IMR-90 (cell line): ENCODE measurements at regions not wholly inside any gene's neighbourhood (a gene's known extent, or its start where the extent isn't known, plus 50 kb on each side); places are given as distances from the start of the nearest gene placed in this dataset.

Source experiments
- ATAC-seq: fragments of 200-7000 bp; cut with Tn5 transposase; 2 replicates; pipeline ENCODE4 v1.9.1; 2020; ENCODE audit warnings: low read depth, mild to moderate bottlenecking, moderate library complexity
- BruUV-seq: library from RNA; stranded (reverse); fragments of 400-500 nt; replicated peaks from 2 replicates; lab custom pipeline; 2021; lab: Mats Ljungman, UMichigan
- CTCF ChIA-PET: fragments of 300-600 bp; formaldehyde crosslinking; extraction: SDS; loops from one replicate; lab custom pipeline; 2021; ENCODE audit warnings: antibody characterized with exemption; lab: Yijun Ruan, JAX
- POLR2A ChIA-PET: fragments of 300-600 bp; sonication (Branson Sonifier 250); formaldehyde crosslinking; loops from one replicate; lab custom pipeline; 2022; ENCODE audit warnings: antibody characterized with exemption; ENCODE audit not compliant: unreplicated experiment; lab: Charles Lee
- DNase-seq: peaks from one replicate; pipeline ENCODE4 v3.0.0; 2013
- H2AFZ ChIP-seq: replicated peaks from 2 replicates; pipeline ENCODE3; 2013; ENCODE audit warnings: low read length, mild to moderate bottlenecking; ENCODE audit not compliant: poor library complexity
- H2AK5ac ChIP-seq: 2 replicates; pipeline ENCODE4 v1.6.1; 2013; ENCODE audit warnings: low read depth, low read length, inconsistent platforms
- H2AK9ac ChIP-seq: replicated peaks from 2 replicates; pipeline ENCODE3; 2013; ENCODE audit warnings: mild to moderate bottlenecking, low read depth, low read length, moderate library complexity; ENCODE audit not compliant: poor library complexity
- H2BK120ac ChIP-seq: 2 replicates; pipeline ENCODE4 v1.6.1; 2013; ENCODE audit warnings: low read depth, low read length, inconsistent platforms
- H2BK15ac ChIP-seq: 3 replicates; pipeline ENCODE4 v1.6.1; 2013; ENCODE audit warnings: low read depth, low read length, inconsistent platforms
- H2BK20ac ChIP-seq: 2 replicates; pipeline ENCODE4 v1.6.1; 2013; ENCODE audit warnings: low read depth, mild to moderate bottlenecking, inconsistent platforms, low read length, moderate library complexity
- H2BK5ac ChIP-seq: 2 replicates; pipeline ENCODE4 v1.6.1; 2013; ENCODE audit warnings: mild to moderate bottlenecking, low read depth, low read length, inconsistent platforms; ENCODE audit not compliant: poor library complexity, severe bottlenecking
- H3K14ac ChIP-seq: replicated peaks from 2 replicates; pipeline ENCODE4 v1.6.1; 2013; ENCODE audit warnings: low read depth, low read length, inconsistent platforms
- H3K18ac ChIP-seq: 2 replicates; pipeline ENCODE4 v1.6.1; 2013; ENCODE audit warnings: low read depth, low read length, control low read depth
- H3K23ac ChIP-seq: 2 replicates; pipeline ENCODE4 v1.6.1; 2013; ENCODE audit warnings: low read depth, low read length, inconsistent platforms
- H3K27ac ChIP-seq: 2 replicates; pipeline ENCODE4 v1.5.1; 2013; ENCODE audit warnings: mild to moderate bottlenecking, control low read depth, low read length; ENCODE audit not compliant: insufficient read depth
- H3K27me3 ChIP-seq: 2 replicates; pipeline ENCODE4 v1.6.1; 2013; ENCODE audit warnings: low read length; ENCODE audit not compliant: control insufficient read depth, insufficient read depth
- H3K36me3 ChIP-seq: 2 replicates; pipeline ENCODE4 v1.6.1; 2013; ENCODE audit warnings: low read length, mixed read lengths; ENCODE audit not compliant: control insufficient read depth, insufficient read depth
- H3K4ac ChIP-seq: 2 replicates; pipeline ENCODE4 v1.6.1; 2013; ENCODE audit warnings: low read depth, low read length, inconsistent platforms
- H3K4me1 ChIP-seq: 2 replicates; pipeline ENCODE4 v1.6.1; 2013; ENCODE audit warnings: low read length, mixed read lengths; ENCODE audit not compliant: control insufficient read depth, insufficient read depth
- H3K4me2 ChIP-seq: 2 replicates; pipeline ENCODE4 v1.6.1; 2013; ENCODE audit warnings: low read depth, mild to moderate bottlenecking, control low read depth, low read length, moderate library complexity
- H3K4me3 ChIP-seq: 2 replicates; pipeline ENCODE4 v1.5.1; 2013; ENCODE audit warnings: low read depth, mild to moderate bottlenecking, control low read depth, low read length, moderate library complexity; ENCODE audit not compliant: insufficient read depth
- H3K56ac ChIP-seq: 2 replicates; pipeline ENCODE4 v1.6.1; 2013; ENCODE audit warnings: low read length, inconsistent platforms; ENCODE audit not compliant: insufficient read depth; ENCODE audit errors: extremely low read depth
- H3K79me1 ChIP-seq, 2 experiments: 2 replicates each; pipeline ENCODE4 v1.6.1; 2013; ENCODE audit warnings: low read length in 2 of 2, inconsistent platforms in 1 of 2, low read depth in 1 of 2
- H3K9ac ChIP-seq: 2 replicates; pipeline ENCODE4 v1.6.1; 2013; ENCODE audit warnings: low read depth, low read length, control low read depth
- H3K9me1 ChIP-seq: 2 replicates; pipeline ENCODE4 v1.6.1; 2013; ENCODE audit warnings: low read length, inconsistent platforms; ENCODE audit not compliant: insufficient read depth
- H3K9me3 ChIP-seq: 2 replicates; pipeline ENCODE4 v1.6.1; 2013; ENCODE audit warnings: low read length; ENCODE audit not compliant: control insufficient read depth, insufficient read depth
- H4K20me1 ChIP-seq: 2 replicates; pipeline ENCODE4 v1.6.1; 2013; ENCODE audit warnings: low read length, inconsistent platforms; ENCODE audit not compliant: insufficient read depth
- H4K5ac ChIP-seq: 2 replicates; pipeline ENCODE4 v1.6.1; 2013; ENCODE audit warnings: mild to moderate bottlenecking, low read depth, low read length, control low read depth
- H4K8ac ChIP-seq, 2 experiments: 2 replicates each; pipeline ENCODE4 v1.6.1; 2013; ENCODE audit warnings: low read depth in 2 of 2, low read length in 2 of 2, control low read depth in 1 of 2, inconsistent platforms in 1 of 2
- H4K91ac ChIP-seq: 2 replicates; pipeline ENCODE4 v1.6.1; 2013; ENCODE audit warnings: low read depth, low read length, inconsistent platforms; ENCODE audit not compliant: insufficient read depth
- BHLHE40 ChIP-seq: fragments of 150-350 bp; IDR thresholded peaks from 2 replicates; pipeline ENCODE4 v1.6.1; 2016; ENCODE audit warnings: mild to moderate bottlenecking, low read depth, low read length
- CEBPB ChIP-seq: IDR thresholded peaks from 2 replicates; pipeline ENCODE4 v1.6.1; 2012; ENCODE audit warnings: low read depth, low read length, improper control_type of control experiment
- CHD1 ChIP-seq: IDR thresholded peaks from 2 replicates; pipeline ENCODE4 v1.6.1; 2012; ENCODE audit warnings: low read depth, low read length, improper control_type of control experiment
- ELK1 ChIP-seq: fragments of 150-350 bp; IDR thresholded peaks from 2 replicates; pipeline ENCODE4 v1.6.1; 2016; ENCODE audit warnings: low read depth, mild to moderate bottlenecking, low read length, moderate library complexity, borderline replicate concordance
- FOS ChIP-seq: fragments of 150-350 bp; IDR thresholded peaks from 2 replicates; pipeline ENCODE4 v1.6.1; 2016; ENCODE audit warnings: low read depth, low read length
- MAFK ChIP-seq: IDR thresholded peaks from 2 replicates; pipeline ENCODE4 v1.6.1; 2012; ENCODE audit warnings: low read depth, low read length, improper control_type of control experiment
- MXI1 ChIP-seq: IDR thresholded peaks from 2 replicates; pipeline ENCODE4 v1.6.1; 2012; ENCODE audit warnings: low read depth, mild to moderate bottlenecking, low read length, moderate library complexity, borderline replicate concordance
- NFE2L2 ChIP-seq: fragments of 150-350 bp; IDR thresholded peaks from 2 replicates; pipeline ENCODE4 v1.6.1; 2016; ENCODE audit warnings: low read depth, mild to moderate bottlenecking, low read length
- POLR2A ChIP-seq: IDR thresholded peaks from 2 replicates; pipeline ENCODE4 v1.6.1; 2012; ENCODE audit warnings: mild to moderate bottlenecking, low read depth, low read length
- RAD21 ChIP-seq: IDR thresholded peaks from 2 replicates; pipeline ENCODE4 v1.6.1; 2012; ENCODE audit warnings: low read length, improper control_type of control experiment
- RCOR1 ChIP-seq: IDR thresholded peaks from 2 replicates; pipeline ENCODE4 v1.6.1; 2012; ENCODE audit warnings: mild to moderate bottlenecking, low read length, improper control_type of control experiment; ENCODE audit not compliant: insufficient replicate concordance
- SMC3 ChIP-seq: fragments of 150-350 bp; IDR thresholded peaks from 2 replicates; pipeline ENCODE4 v1.6.1; 2016; ENCODE audit warnings: low read depth, mild to moderate bottlenecking, antibody characterized with exemption, low read length, moderate library complexity
- whole genome bisulfite sequencing, 2 experiments: methylation state at CpG; one replicate each; pipeline versions ENCODE4 v1.1.5 to v1.1.7; 2013; ENCODE audit warnings: missing lambda C conversion rate in 2 of 2; ENCODE audit not compliant: insufficient read length in 1 of 2; ENCODE audit errors: extremely low coverage in 2 of 2; 5-methylcytosine and 5-hydroxymethylcytosine counted together
- dilution Hi-C: fragments of 300-500 bp; cut with HindIII; formaldehyde crosslinking; loops from one replicate; pipeline ENCODE4 v1.14.3; 2018; ENCODE audit warnings: low sequenced_read_pairs; ENCODE audit not compliant: unreplicated experiment
- in situ Hi-C: fragments of 300-500 bp; cut with MboI; formaldehyde crosslinking; loops from 3 replicates; pipeline ENCODE4 v1.14.3; 2019; ENCODE audit warnings: low sequenced_read_pairs, inconsistent platforms, mixed read lengths
- intact Hi-C: fragments of 100-400 bp; cut with micrococcal nuclease; formaldehyde crosslinking; loops from 2 replicates; pipeline ENCODE4 v1.10.0; 2022
- TF ChIP-seq, protein P1 (sequence below): conservative IDR thresholded peaks from 2 replicates; pipeline ENCODE4 v1.5.1; 2012; ENCODE audit warnings: mild to moderate bottlenecking, low read depth, low read length, improper control_type of control experiment
- TF ChIP-seq, protein P2 (sequence below): fragments of 150-350 bp; IDR thresholded peaks from 2 replicates; pipeline ENCODE4 v1.6.1; 2017; ENCODE audit warnings: mild to moderate bottlenecking, antibody characterized with exemption, low read length, low read depth

GRCh38 chr2:8246137-8246536, 435.7 kb upstream of the ID2 start:
- peaks cover 7% of the 10 kb centered on the region; the same call in 1 of the 2 replicates for H3K4me1 ChIP-seq
- no peak overlapping the region for H2BK20ac ChIP-seq
- H3K9me3 ChIP-seq = peaks cover 7% of the 10 kb centered on the region
- in situ Hi-C loops (no loop called here), intact Hi-C loops (no loop called here), dilution Hi-C loops (no loop called here)
- H3K56ac ChIP-seq = no peak overlapping the region
- no peak overlapping the region for H3K27ac ChIP-seq
- no peaks in the 10 kb centered on the region; the same call in 1 of the 2 replicates for H3K27me3 ChIP-seq
- H2AFZ ChIP-seq = no peak overlapping the region
- ATAC-seq (no peak), DNase-seq (no peak)
- H3K14ac ChIP-seq = no peak overlapping the region
- H4K91ac ChIP-seq = no peak overlapping the region
- H3K4me3 ChIP-seq = no peak overlapping the region
- TF ChIP-seq CHD1 (no peak), SMC3 (no peak), NFE2L2 (no peak), CEBPB (no peak), RAD21 (no peak), MAFK (no peak), ELK1 (no peak), BHLHE40 (no peak), FOS (no peak), POLR2A (no peak), RCOR1 (no peak), MXI1 (no peak)
- TF ChIP-seq, protein P1, sequence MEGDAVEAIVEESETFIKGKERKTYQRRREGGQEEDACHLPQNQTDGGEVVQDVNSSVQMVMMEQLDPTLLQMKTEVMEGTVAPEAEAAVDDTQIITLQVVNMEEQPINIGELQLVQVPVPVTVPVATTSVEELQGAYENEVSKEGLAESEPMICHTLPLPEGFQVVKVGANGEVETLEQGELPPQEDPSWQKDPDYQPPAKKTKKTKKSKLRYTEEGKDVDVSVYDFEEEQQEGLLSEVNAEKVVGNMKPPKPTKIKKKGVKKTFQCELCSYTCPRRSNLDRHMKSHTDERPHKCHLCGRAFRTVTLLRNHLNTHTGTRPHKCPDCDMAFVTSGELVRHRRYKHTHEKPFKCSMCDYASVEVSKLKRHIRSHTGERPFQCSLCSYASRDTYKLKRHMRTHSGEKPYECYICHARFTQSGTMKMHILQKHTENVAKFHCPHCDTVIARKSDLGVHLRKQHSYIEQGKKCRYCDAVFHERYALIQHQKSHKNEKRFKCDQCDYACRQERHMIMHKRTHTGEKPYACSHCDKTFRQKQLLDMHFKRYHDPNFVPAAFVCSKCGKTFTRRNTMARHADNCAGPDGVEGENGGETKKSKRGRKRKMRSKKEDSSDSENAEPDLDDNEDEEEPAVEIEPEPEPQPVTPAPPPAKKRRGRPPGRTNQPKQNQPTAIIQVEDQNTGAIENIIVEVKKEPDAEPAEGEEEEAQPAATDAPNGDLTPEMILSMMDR = no peak
- TF ChIP-seq, protein P2, sequence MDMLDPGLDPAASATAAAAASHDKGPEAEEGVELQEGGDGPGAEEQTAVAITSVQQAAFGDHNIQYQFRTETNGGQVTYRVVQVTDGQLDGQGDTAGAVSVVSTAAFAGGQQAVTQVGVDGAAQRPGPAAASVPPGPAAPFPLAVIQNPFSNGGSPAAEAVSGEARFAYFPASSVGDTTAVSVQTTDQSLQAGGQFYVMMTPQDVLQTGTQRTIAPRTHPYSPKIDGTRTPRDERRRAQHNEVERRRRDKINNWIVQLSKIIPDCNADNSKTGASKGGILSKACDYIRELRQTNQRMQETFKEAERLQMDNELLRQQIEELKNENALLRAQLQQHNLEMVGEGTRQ = no peak
- no peaks in the 10 kb centered on the region for H3K36me3 ChIP-seq
- no CpG with 5 or more reads among the region's 3 CpGs for WGBS, 2 experiments
- H2BK15ac ChIP-seq = no peak overlapping the region
- H2AK5ac ChIP-seq = no peak overlapping the region
- no peak overlapping the region for H2BK120ac ChIP-seq
- H2AK9ac ChIP-seq = no peak overlapping the region
- H3K23ac ChIP-seq = no peak overlapping the region
- no peaks in the 10 kb centered on the region for H3K79me1 ChIP-seq
- no peak overlapping the region for H3K9ac ChIP-seq
- no peak overlapping the region for H3K4ac ChIP-seq
- BruUV-seq = no TSS peak
- H4K5ac ChIP-seq = no peak overlapping the region
- H3K4me2 ChIP-seq = no peak overlapping the region
- H3K18ac ChIP-seq = no peak overlapping the region
- CTCF ChIA-PET = no interaction called here
- H3K9me1 ChIP-seq = no peaks in the 10 kb centered on the region
- no peaks in the 10 kb centered on the region for H4K20me1 ChIP-seq
- H4K8ac ChIP-seq = no peak overlapping the region
- POLR2A ChIA-PET = no interaction called here
- H2BK5ac ChIP-seq = no peak overlapping the region
